GM12892 (cell line): ENCODE measurements at regions not wholly inside any gene's neighbourhood (a gene's known extent, or its start where the extent isn't known, plus 50 kb on each side); places are given as distances from the start of the nearest gene placed in this dataset.

ENCODE experiments used
- POLR2A ChIP-seq: IDR thresholded peaks from 2 replicates; pipeline ENCODE4 v1.6.1; 2011; ENCODE audit warnings: low read depth, low read length, control low read depth
- POLR2AphosphoS5 ChIP-seq: IDR thresholded peaks from 2 replicates; pipeline ENCODE4 v1.6.1; 2011; ENCODE audit warnings: low read depth, low read length, control low read depth
- TAF1 ChIP-seq: IDR thresholded peaks from 2 replicates; pipeline ENCODE4 v1.6.1; 2011; ENCODE audit warnings: low read depth, mild to moderate bottlenecking, control low read depth, low read length, borderline replicate concordance

- no peak for TF ChIP-seq TAF1
- TF ChIP-seq POLR2A, result no peak
- no peak for TF ChIP-seq POLR2AphosphoS5
Measured at GRCh38 chr11:56883371-56883987, 105.2 kb upstream of the OR5AK2 start.
